ENCODE measurements at regions not wholly inside any gene's neighbourhood (a gene's known extent, or its start where the extent isn't known, plus 50 kb on each side); places are given as distances from the start of the nearest gene placed in this dataset.

DNA sequence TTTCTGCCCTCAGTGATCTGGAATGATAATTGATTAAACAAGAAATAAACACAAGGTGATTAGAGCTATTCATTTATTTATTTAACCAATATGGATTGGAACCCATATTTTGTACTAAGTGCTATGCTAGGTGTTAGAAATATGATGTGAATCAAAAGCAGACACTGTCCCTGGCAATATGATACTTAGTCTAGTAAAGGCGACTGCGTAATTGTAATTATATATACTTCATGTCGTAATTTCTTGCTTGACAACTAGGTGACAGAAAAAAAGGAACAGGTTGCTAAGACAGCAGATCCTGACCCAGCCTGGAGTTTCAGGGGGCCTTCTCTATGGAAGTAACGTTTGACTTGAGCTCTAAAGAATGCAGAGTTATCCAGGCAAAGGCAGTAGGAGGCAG is 236.5 kb upstream of the F9 start:
- no peaks in the 10 kb centered on the region for H3K9me3 ChIP-seq (ENCODE audit: control insufficient read depth, low read length)
- Mint-ChIP-seq H3K4me1 (peaks cover 22% of the 10 kb centered on the region), H3K27me3 (ENCODE audit: insufficient read depth) (peaks cover 6% of the 10 kb centered on the region), H3K9me3 (no peaks in the 10 kb centered on the region), H3K4me3 (no peak overlapping the region), H3K36me3 (ENCODE audit: low read depth) (no peaks in the 10 kb centered on the region), H3K27ac (no peak overlapping the region)
- TF ChIP-seq, protein P1, sequence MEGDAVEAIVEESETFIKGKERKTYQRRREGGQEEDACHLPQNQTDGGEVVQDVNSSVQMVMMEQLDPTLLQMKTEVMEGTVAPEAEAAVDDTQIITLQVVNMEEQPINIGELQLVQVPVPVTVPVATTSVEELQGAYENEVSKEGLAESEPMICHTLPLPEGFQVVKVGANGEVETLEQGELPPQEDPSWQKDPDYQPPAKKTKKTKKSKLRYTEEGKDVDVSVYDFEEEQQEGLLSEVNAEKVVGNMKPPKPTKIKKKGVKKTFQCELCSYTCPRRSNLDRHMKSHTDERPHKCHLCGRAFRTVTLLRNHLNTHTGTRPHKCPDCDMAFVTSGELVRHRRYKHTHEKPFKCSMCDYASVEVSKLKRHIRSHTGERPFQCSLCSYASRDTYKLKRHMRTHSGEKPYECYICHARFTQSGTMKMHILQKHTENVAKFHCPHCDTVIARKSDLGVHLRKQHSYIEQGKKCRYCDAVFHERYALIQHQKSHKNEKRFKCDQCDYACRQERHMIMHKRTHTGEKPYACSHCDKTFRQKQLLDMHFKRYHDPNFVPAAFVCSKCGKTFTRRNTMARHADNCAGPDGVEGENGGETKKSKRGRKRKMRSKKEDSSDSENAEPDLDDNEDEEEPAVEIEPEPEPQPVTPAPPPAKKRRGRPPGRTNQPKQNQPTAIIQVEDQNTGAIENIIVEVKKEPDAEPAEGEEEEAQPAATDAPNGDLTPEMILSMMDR (conservative IDR thresholded peaks at IDR 0.05) = no peak
- H3K4me3 ChIP-seq (ENCODE audit: low read length) = no peak overlapping the region
- no peaks in the 10 kb centered on the region for H3K36me3 ChIP-seq (ENCODE audit: control insufficient read depth, insufficient read depth, low read length)
- no peak overlapping the region for H3K27ac ChIP-seq (ENCODE audit: low read depth, low read length)
- H3K27me3 ChIP-seq (ENCODE audit: control insufficient read depth, insufficient read depth, low read length, poor library complexity, severe bottlenecking) = no peaks in the 10 kb centered on the region
- no peak overlapping the region for H3K9ac ChIP-seq (ENCODE audit: extremely low read depth, low read length, poor library complexity, severe bottlenecking)
- no peak for DNase-seq
- WGBS, 2 experiments (ENCODE audit: insufficient coverage in 1 of 2, insufficient read length in 1 of 2) = 91 to 100% methylated on average over 3 to 4 of the region's 4 CpGs
- H3K4me1 ChIP-seq (ENCODE audit: control insufficient read depth, insufficient read depth, low read length) = peaks cover 6% of the 10 kb centered on the region

DNA sequence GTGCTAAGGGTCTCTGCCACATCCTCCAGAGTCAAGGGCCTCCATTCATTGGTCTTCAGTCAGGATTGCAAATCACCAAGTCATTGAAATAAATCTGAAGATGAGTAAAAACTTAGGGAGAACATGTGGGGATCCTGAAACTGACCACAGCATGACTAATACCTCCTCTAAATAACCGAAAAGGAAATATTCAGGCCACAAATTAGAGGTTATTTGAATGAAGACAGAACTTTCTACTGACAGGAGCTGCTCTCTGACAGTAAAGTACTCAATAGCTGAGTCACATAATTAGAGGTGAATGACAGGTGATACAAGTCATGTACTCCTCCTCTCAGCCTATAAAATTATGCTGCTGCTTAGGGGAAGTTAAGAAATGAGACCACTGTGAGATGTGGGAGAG is 240.2 kb upstream of the F9 start:
- Histone ChIP-seq H3K9ac (ENCODE audit: extremely low read depth, low read length, poor library complexity, severe bottlenecking) (no peak overlapping the region), H3K4me3 (ENCODE audit: low read length) (no peak overlapping the region), H3K9me3 (ENCODE audit: control insufficient read depth, low read length) (no peaks in the 10 kb centered on the region), H3K27ac (ENCODE audit: low read depth, low read length) (no peak overlapping the region), H3K27me3 (ENCODE audit: control insufficient read depth, insufficient read depth, low read length, poor library complexity, severe bottlenecking) (no peaks in the 10 kb centered on the region), H3K4me1 (ENCODE audit: control insufficient read depth, insufficient read depth, low read length) (no peaks in the 10 kb centered on the region), H3K36me3 (ENCODE audit: control insufficient read depth, insufficient read depth, low read length) (no peaks in the 10 kb centered on the region)
- no peak overlapping the region for H3K27ac Mint-ChIP-seq
- DNase-seq = no peak
- TF ChIP-seq, protein P1 (conservative IDR thresholded peaks at IDR 0.05) = no peak
- no peaks in the 10 kb centered on the region for H3K36me3 Mint-ChIP-seq (ENCODE audit: low read depth)
- 50% methylated on average over 1 of the region's 1 CpG; no CpG with 5 or more reads in 1 of the 2 experiments for WGBS, 2 experiments (ENCODE audit: insufficient coverage in 1 of 2, insufficient read length in 1 of 2)
- no peaks in the 10 kb centered on the region for H3K4me1 Mint-ChIP-seq
- peaks cover 3% of the 10 kb centered on the region for H3K9me3 Mint-ChIP-seq
- no peak overlapping the region for H3K4me3 Mint-ChIP-seq
- no peaks in the 10 kb centered on the region for H3K27me3 Mint-ChIP-seq (ENCODE audit: insufficient read depth)

DNA sequence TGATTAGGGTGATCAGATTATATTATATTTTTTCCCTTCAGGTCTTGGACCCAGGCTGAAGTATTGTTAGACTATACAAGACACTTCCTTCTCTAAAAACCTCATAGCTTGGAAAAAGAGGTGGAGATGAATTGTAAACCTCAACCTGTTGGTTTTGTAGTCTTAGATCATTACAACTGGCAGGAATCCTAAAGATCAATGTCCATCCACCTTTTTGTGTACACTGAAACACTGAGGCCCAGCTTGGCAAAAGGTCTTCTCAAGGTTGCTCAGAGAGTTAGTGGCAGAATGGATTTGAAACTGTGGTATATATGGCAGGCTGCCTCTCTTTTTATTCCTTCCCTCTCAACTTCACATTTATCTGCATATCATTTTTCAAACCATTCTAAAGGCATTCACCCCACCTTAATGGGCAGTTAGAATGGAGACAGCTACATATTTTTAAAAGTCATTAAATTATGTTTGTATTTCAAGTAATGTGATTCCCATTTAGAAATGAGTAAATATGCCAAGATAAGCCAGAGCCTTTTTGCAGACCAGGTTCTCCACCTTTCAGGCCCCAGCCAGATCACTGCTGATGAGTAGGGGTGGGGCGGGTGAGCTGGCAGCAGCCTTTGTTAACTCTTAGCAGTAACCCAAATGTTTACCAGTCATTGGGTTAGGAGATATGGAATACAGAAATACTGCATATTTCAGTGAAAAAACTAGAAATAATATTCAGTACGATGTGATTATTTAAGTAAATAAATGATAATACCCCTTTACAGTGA is 243.2 kb upstream of the F9 start:
- H3K4me1 Mint-ChIP-seq = no peaks in the 10 kb centered on the region
- TF ChIP-seq, protein P1 (conservative IDR thresholded peaks at IDR 0.05) = no peak
- no peak overlapping the region for H3K27ac Mint-ChIP-seq
- Histone ChIP-seq H3K9me3 (ENCODE audit: control insufficient read depth, low read length) (no peaks in the 10 kb centered on the region), H3K27ac (ENCODE audit: low read depth, low read length) (no peak overlapping the region), H3K36me3 (ENCODE audit: control insufficient read depth, insufficient read depth, low read length) (no peaks in the 10 kb centered on the region), H3K4me3 (ENCODE audit: low read length) (no peak overlapping the region), H3K4me1 (ENCODE audit: control insufficient read depth, insufficient read depth, low read length) (no peaks in the 10 kb centered on the region), H3K27me3 (ENCODE audit: control insufficient read depth, insufficient read depth, low read length, poor library complexity, severe bottlenecking) (no peaks in the 10 kb centered on the region), H3K9ac (ENCODE audit: extremely low read depth, low read length, poor library complexity, severe bottlenecking) (no peak overlapping the region)
- 100% methylated on average over 1 of the region's 2 CpGs; no CpG with 5 or more reads in 1 of the 2 experiments for WGBS, 2 experiments (ENCODE audit: insufficient coverage in 1 of 2, insufficient read length in 1 of 2)
- no peaks in the 10 kb centered on the region for H3K36me3 Mint-ChIP-seq (ENCODE audit: low read depth)
- no peaks in the 10 kb centered on the region for H3K27me3 Mint-ChIP-seq (ENCODE audit: insufficient read depth)
- no peak for DNase-seq
- peaks cover 19% of the 10 kb centered on the region for H3K9me3 Mint-ChIP-seq
- no peak overlapping the region for H3K4me3 Mint-ChIP-seq

Measured in endodermal cell (in vitro differentiated cells).